ENCODE measurements at regions not wholly inside any gene's neighbourhood (a gene's known extent, or its start where the extent isn't known, plus 50 kb on each side); places are given as distances from the start of the nearest gene placed in this dataset.
"Not testable (repeated sequence)": the region's sequence is repeated elsewhere in the genome, so short reads cannot be mapped to it uniquely, and the experiment has no call there.

GRCh38 chr13:61215601-61216000, 200.0 kb downstream of the PCDH20 start:
- DNase-seq (ENCODE audit: low spot score): no peak
- no peak for FAIRE-seq

GRCh38 chr13:61215116-61215515, 200.5 kb downstream of the PCDH20 start:
- DNase-seq (ENCODE audit: low spot score) (no peak), FAIRE-seq (no peak)

GRCh38 chr13:61214551-61214950, 201.1 kb downstream of the PCDH20 start:
- DNase-seq (ENCODE audit: low spot score) (no peak), FAIRE-seq (no peak)

GRCh38 chr13:61205898-61206297, 209.8 kb downstream of the PCDH20 start:
- DNase-seq (ENCODE audit: low spot score); FAIRE-seq: not testable (repeated sequence)

GRCh38 chr13:61204025-61204424, 211.6 kb downstream of the PCDH20 start:
- DNase-seq (ENCODE audit: low spot score) (no peak), FAIRE-seq (no peak)

GRCh38 chr13:61202042-61202441, 213.6 kb downstream of the PCDH20 start:
- FAIRE-seq (no peak), DNase-seq (ENCODE audit: low spot score) (no peak)

GRCh38 chr13:61192826-61193225, 222.8 kb downstream of the PCDH20 start:
- DNase-seq (ENCODE audit: low spot score) (no peak), FAIRE-seq (no peak)

- no peak for FAIRE-seq
- DNase-seq (ENCODE audit: low spot score): no peak
These were observed 227.6 kb downstream of the PCDH20 start for GRCh38 chr13:61188057-61188456.

GRCh38 chr13:61187471-61187870, 228.2 kb downstream of the PCDH20 start:
- FAIRE-seq (no peak), DNase-seq (ENCODE audit: low spot score) (no peak)

GRCh38 chr13:61183670-61184069, 232.0 kb downstream of the PCDH20 start:
- no peak for FAIRE-seq
- DNase-seq (ENCODE audit: low spot score): no peak

GRCh38 chr13:61180234-61180633, 235.4 kb downstream of the PCDH20 start:
- DNase-seq (ENCODE audit: low spot score): no peak
- FAIRE-seq: no peak

- no peak for DNase-seq (ENCODE audit: low spot score)
- no peak for FAIRE-seq
These were observed 235.9 kb downstream of the PCDH20 start for GRCh38 chr13:61179741-61180140.

GRCh38 chr13:61170856-61171255, 244.8 kb downstream of the PCDH20 start:
- no peak for FAIRE-seq

GRCh38 chr13:61162636-61163035, 253.0 kb downstream of the PCDH20 start:
- DNase-seq (ENCODE audit: low spot score) (no peak), FAIRE-seq (no peak)

More at GRCh38 chr13:61170856-61171255, 244.8 kb downstream of the PCDH20 start:
- no peak for DNase-seq (ENCODE audit: low spot score)

GRCh38 chr13:61162106-61162505, 253.5 kb downstream of the PCDH20 start:
- DNase-seq (ENCODE audit: low spot score): no peak

GRCh38 chr13:61156753-61157152, 258.9 kb downstream of the PCDH20 start:
- DNase-seq (ENCODE audit: low spot score): no peak
- no peak for FAIRE-seq

More at GRCh38 chr13:61162106-61162505, 253.5 kb downstream of the PCDH20 start:
- no peak for FAIRE-seq

- DNase-seq (ENCODE audit: low spot score) (no peak), FAIRE-seq (no peak)
These were observed 264.6 kb downstream of the PCDH20 start for GRCh38 chr13:61151062-61151461.

GRCh38 chr13:61149331-61149730, 266.3 kb downstream of the PCDH20 start:
- no peak for DNase-seq (ENCODE audit: low spot score)
- no peak for FAIRE-seq

- FAIRE-seq (no peak), DNase-seq (ENCODE audit: low spot score) (no peak)
These were observed 266.8 kb downstream of the PCDH20 start for GRCh38 chr13:61148691-61149315.

- FAIRE-seq: no peak
- DNase-seq (ENCODE audit: low spot score): no peak
These were observed 267.4 kb downstream of the PCDH20 start for GRCh38 chr13:61148211-61148610.

GRCh38 chr13:61146571-61146970, 269.1 kb downstream of the PCDH20 start:
- FAIRE-seq: no peak
- no peak for DNase-seq (ENCODE audit: low spot score)

GRCh38 chr13:61146158-61146557, 269.5 kb downstream of the PCDH20 start:
- no peak for FAIRE-seq
- no peak for DNase-seq (ENCODE audit: low spot score)

GRCh38 chr13:61144834-61145593, 270.6 kb downstream of the PCDH20 start:
- DNase-seq (ENCODE audit: low spot score) (no peak), FAIRE-seq (no peak)
